Endothelial cell (in vitro differentiated cells): ENCODE measurements at regions not wholly inside any gene's neighbourhood (a gene's known extent, or its start where the extent isn't known, plus 50 kb on each side); places are given as distances from the start of the nearest gene placed in this dataset.

Experiments
- DNase-seq: peaks from one replicate; pipeline ENCODE4 v3.0.0; 2021; ENCODE audit warnings: low spot score
- H3K27ac Mint-ChIP-seq: one replicate; pipeline ENCODE4 v1.8.0; 2021; ENCODE audit warnings: mixed read lengths, inconsistent platforms; ENCODE audit not compliant: unreplicated experiment
- H3K27me3 Mint-ChIP-seq: one replicate; pipeline ENCODE4 v1.8.0; 2021; ENCODE audit warnings: mild to moderate bottlenecking, moderate library complexity, mixed read lengths, inconsistent platforms; ENCODE audit not compliant: unreplicated experiment
- H3K36me3 Mint-ChIP-seq: one replicate; pipeline ENCODE4 v1.8.0; 2021; ENCODE audit warnings: mild to moderate bottlenecking, low read depth, mixed read lengths, inconsistent platforms; ENCODE audit not compliant: unreplicated experiment
- H3K4me1 Mint-ChIP-seq: one replicate; pipeline ENCODE4 v1.8.0; 2021; ENCODE audit warnings: mild to moderate bottlenecking, mixed read lengths, inconsistent platforms; ENCODE audit not compliant: unreplicated experiment
- H3K4me3 Mint-ChIP-seq: one replicate; pipeline ENCODE4 v1.8.0; 2021; ENCODE audit warnings: mild to moderate bottlenecking, mixed read lengths, inconsistent platforms; ENCODE audit not compliant: unreplicated experiment
- H3K9me3 Mint-ChIP-seq: one replicate; pipeline ENCODE4 v1.8.0; 2021; ENCODE audit warnings: mixed read lengths, inconsistent platforms; ENCODE audit not compliant: unreplicated experiment
- TF ChIP-seq, protein P1 (sequence below): fragments of 200-600 bp; sonication (generic); IDR thresholded peaks from one replicate; pipeline ENCODE4 v1.5.0; 2021; ENCODE audit warnings: antibody characterized with exemption; ENCODE audit not compliant: unreplicated experiment

DNA sequence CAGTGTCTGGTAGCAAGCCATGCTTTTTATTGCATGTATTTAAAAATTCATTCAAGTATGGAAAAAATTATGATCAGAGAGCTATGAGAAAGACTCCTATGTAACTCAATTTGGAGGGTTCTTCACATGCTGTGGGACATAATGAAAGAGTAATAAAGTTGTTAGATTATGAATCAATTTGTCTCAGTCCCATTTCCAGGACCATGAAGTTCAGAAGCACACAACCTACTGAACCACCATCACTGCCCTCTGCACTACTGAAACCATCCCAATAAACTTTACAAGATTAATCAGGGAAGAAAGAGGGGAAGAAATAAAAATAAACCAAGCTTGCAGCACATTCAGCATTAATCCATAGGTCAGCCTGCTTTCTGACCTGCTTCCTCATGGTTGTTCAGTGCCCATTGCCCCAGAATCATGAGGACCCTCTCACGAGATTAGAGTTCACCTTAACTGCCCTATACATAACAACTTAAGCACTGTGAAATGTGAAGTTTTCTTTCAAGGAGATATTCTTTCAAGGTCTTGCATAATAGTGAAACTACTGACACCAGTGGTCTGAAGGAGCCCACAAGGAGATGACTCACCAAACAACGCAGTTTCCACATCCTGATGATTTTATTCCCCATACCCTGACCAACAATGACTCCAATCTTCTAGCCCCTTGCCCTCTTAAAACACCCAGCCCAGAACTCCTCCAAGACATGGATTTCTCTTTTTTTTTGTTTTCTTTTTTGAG lies 171.5 kb upstream of the ADCY1 start:
- H3K27ac Mint-ChIP-seq = no peak overlapping the region
- no peak overlapping the region for H3K4me3 Mint-ChIP-seq
- TF ChIP-seq, protein P1, sequence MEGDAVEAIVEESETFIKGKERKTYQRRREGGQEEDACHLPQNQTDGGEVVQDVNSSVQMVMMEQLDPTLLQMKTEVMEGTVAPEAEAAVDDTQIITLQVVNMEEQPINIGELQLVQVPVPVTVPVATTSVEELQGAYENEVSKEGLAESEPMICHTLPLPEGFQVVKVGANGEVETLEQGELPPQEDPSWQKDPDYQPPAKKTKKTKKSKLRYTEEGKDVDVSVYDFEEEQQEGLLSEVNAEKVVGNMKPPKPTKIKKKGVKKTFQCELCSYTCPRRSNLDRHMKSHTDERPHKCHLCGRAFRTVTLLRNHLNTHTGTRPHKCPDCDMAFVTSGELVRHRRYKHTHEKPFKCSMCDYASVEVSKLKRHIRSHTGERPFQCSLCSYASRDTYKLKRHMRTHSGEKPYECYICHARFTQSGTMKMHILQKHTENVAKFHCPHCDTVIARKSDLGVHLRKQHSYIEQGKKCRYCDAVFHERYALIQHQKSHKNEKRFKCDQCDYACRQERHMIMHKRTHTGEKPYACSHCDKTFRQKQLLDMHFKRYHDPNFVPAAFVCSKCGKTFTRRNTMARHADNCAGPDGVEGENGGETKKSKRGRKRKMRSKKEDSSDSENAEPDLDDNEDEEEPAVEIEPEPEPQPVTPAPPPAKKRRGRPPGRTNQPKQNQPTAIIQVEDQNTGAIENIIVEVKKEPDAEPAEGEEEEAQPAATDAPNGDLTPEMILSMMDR = no peak
- no peaks in the 10 kb centered on the region for H3K4me1 Mint-ChIP-seq
- peaks cover 11% of the 10 kb centered on the region for H3K36me3 Mint-ChIP-seq
- peaks cover 5% of the 10 kb centered on the region for H3K9me3 Mint-ChIP-seq
- peaks cover 5% of the 10 kb centered on the region for H3K27me3 Mint-ChIP-seq
- no peak for DNase-seq

DNA sequence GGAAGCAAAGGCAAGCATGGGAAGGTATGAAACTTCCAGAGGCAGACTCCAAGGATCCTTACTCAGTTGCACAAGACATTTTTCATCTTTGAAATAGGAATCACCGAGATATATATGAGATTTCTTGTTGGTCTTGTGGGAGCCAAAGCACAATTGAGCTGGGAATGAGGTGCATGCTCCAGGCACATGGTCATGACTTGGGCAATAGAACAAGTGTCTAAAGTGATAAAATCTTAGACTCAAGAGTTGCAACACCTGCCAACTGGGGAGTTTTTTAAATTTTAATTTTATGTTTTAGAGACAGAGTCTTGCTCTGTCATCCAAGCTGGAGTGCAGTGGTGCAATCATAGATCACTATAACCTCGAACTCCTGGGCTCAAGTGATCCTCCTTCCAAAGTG lies 169.5 kb upstream of the ADCY1 start:
- Mint-ChIP-seq H3K4me3 (no peak overlapping the region), H3K36me3 (peaks cover 5% of the 10 kb centered on the region), H3K9me3 (peaks cover 5% of the 10 kb centered on the region), H3K27me3 (peaks cover 5% of the 10 kb centered on the region), H3K4me1 (no peaks in the 10 kb centered on the region), H3K27ac (no peak overlapping the region)
- TF ChIP-seq, protein P1 = no peak
- no peak for DNase-seq

DNA sequence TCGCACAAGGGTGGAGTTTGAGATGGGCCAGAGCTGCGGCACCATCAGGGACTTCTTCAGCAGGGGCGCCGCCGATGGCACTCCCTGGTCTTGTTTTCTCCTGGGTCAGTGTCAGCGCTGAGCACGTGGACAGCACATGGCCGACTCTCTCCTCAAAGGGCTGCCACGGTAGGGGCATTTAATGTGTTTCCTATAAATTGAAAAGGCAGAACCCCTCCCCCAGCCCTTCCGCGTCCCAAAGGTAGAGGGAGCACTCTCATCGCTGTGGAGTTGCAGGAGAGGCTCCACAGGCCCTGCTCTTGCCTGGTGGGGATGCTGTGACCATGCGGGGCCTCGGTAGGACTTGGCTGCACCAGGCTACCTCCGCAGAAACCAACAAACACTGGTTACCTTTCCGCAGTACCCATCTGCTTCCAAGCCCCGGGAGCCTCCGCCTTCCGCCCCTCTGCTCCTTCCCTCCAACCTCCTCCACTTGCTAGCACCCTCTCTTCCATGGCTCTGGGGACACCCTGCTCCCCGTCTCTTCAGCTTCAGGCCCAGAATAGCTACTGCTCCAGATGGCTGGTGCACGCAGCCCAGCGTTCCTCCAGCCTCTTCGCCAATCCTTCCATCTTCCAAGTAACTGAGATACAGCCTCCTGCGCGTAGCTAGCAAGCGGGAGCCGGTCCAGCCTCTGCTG lies 166.3 kb upstream of the ADCY1 start:
- no peak overlapping the region for H3K27ac Mint-ChIP-seq
- peaks cover 9% of the 10 kb centered on the region for H3K36me3 Mint-ChIP-seq
- peaks cover 9% of the 10 kb centered on the region for H3K9me3 Mint-ChIP-seq
- H3K4me1 Mint-ChIP-seq = no peaks in the 10 kb centered on the region
- TF ChIP-seq, protein P1 = peak; percentile 8
- DNase-seq = peak; percentile 57
- no peak overlapping the region for H3K4me3 Mint-ChIP-seq
- peaks cover 4% of the 10 kb centered on the region for H3K27me3 Mint-ChIP-seq

DNA sequence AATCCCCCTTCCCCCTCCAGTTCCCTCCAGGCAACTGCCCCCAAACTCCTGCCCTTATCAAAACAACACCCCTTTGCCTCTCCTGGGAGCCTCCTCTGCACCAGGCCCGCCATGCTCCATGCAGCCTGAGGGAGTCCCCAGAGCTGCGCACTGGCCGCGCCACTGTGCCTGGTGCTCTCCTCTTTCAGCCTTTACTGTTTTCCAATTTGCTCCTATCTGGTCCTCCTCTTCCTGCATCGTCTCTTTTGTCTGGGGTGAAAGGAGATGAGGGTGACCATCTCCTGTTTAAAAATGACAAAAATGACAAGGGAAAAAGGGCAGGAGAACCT lies 165.8 kb upstream of the ADCY1 start:
- H3K27ac Mint-ChIP-seq = no peak overlapping the region
- TF ChIP-seq, protein P1 = no peak
- H3K9me3 Mint-ChIP-seq = peaks cover 9% of the 10 kb centered on the region
- H3K4me1 Mint-ChIP-seq = no peaks in the 10 kb centered on the region
- DNase-seq = no peak
- H3K27me3 Mint-ChIP-seq = peaks cover 3% of the 10 kb centered on the region
- H3K36me3 Mint-ChIP-seq = peaks cover 9% of the 10 kb centered on the region
- no peak overlapping the region for H3K4me3 Mint-ChIP-seq

DNA sequence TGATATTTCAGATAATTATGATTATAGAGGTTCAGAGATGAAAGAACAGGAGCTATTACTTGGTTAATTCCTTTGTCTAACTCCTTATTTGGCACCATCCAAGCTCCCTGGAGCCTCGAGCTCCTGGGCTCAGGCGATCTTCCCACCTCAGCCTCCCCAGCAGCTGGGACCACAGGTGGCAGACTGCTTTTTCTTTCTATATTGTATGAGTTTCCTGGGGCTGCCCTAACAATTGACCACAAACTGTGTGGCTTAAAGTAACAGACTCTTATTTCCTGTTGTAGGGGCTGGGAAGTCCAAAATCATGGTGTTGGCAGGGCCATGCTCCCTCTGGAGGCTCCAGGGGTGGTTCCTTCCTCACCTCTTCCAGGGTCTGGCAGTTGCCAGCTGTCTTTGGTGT lies 163.3 kb upstream of the ADCY1 start:
- Mint-ChIP-seq H3K4me3 (no peak overlapping the region), H3K27me3 (peaks cover 1% of the 10 kb centered on the region), H3K4me1 (no peaks in the 10 kb centered on the region), H3K9me3 (peaks cover 4% of the 10 kb centered on the region), H3K36me3 (peaks cover 4% of the 10 kb centered on the region), H3K27ac (no peak overlapping the region)
- TF ChIP-seq, protein P1 = no peak
- DNase-seq = no peak
